MM.1S (cell line): ENCODE measurements at regions not wholly inside any gene's neighbourhood (a gene's known extent, or its start where the extent isn't known, plus 50 kb on each side); places are given as distances from the start of the nearest gene placed in this dataset.

Source experiments
- CTCF ChIP-seq: fragments of 300-600 bp; sonication (generic); IDR thresholded peaks from 2 replicates; pipeline ENCODE4 v1.5.1; 2016; ENCODE audit warnings: antibody characterized with exemption, low read length, mixed read lengths
- EZH2 ChIP-seq: fragments of 300-600 bp; sonication (generic); optimal IDR thresholded peaks from 2 replicates; pipeline ENCODE3; 2017; ENCODE audit warnings: low read depth, mild to moderate bottlenecking, antibody characterized with exemption, low read length, mixed read lengths
- EZH2phosphoT487 ChIP-seq: fragments of 300-600 bp; sonication (generic); IDR thresholded peaks from 2 replicates; pipeline ENCODE4 v1.6.1; 2018; ENCODE audit warnings: antibody characterized with exemption, low read length

DNA sequence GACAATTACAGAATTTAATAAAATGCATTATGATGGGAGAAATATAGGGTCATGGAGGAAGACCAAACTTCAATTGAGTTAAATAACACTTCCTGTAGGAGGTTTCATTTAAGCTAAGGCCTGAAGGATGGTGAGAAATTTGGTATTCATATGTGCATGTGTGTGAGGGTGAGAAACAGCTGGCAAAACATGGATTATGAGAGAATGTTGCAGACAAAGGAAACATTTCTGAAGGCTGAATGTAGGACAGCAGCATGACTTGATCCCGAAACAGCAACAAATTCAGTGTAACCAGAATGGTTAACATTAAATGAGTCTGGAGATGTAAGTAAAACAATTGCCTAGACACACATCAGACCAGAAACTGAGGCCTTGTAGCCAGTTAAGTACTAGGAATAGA, 630.8 kb downstream of the NR4A2 start:
- no peak for TF ChIP-seq CTCF
- TF ChIP-seq EZH2phosphoT487 = no peak
- TF ChIP-seq EZH2 = no peak
